ENCODE measurements at regions not wholly inside any gene's neighbourhood (a gene's known extent, or its start where the extent isn't known, plus 50 kb on each side); places are given as distances from the start of the nearest gene placed in this dataset.

GRCh38 chr12:127300753-127301152 lies 966.2 kb upstream of the TMEM132C start:
- DNase-seq: no peak

GRCh38 chr12:127301876-127302275 lies 965.1 kb upstream of the TMEM132C start:
- no peak for DNase-seq

GRCh38 chr12:127304751-127305725 lies 961.9 kb upstream of the TMEM132C start:
- no peak for DNase-seq

- no peak for DNase-seq
Measured at GRCh38 chr12:127306604-127307215, 960.3 kb upstream of the TMEM132C start.

GRCh38 chr12:127307528-127307927 lies 959.4 kb upstream of the TMEM132C start:
- no peak for DNase-seq

- no peak for DNase-seq
Measured at GRCh38 chr12:127308148-127308547, 958.8 kb upstream of the TMEM132C start.

GRCh38 chr12:127310548-127310947 lies 956.4 kb upstream of the TMEM132C start:
- no peak for DNase-seq

- no peak for DNase-seq
Measured at GRCh38 chr12:127311720-127312364, 955.1 kb upstream of the TMEM132C start.

- no peak for DNase-seq
Measured at GRCh38 chr12:127324681-127325080, 942.3 kb upstream of the TMEM132C start.

GRCh38 chr12:127327986-127328385 lies 939.0 kb upstream of the TMEM132C start:
- DNase-seq: no peak

GRCh38 chr12:127328867-127329266 lies 938.1 kb upstream of the TMEM132C start:
- no peak for DNase-seq

GRCh38 chr12:127334365-127334764 lies 932.6 kb upstream of the TMEM132C start:
- DNase-seq: no peak

GRCh38 chr12:127334912-127335644 lies 931.9 kb upstream of the TMEM132C start:
- no peak for DNase-seq

- DNase-seq: no peak
Measured at GRCh38 chr12:127336416-127336815, 930.6 kb upstream of the TMEM132C start.

GRCh38 chr12:127339065-127339464 lies 927.9 kb upstream of the TMEM132C start:
- no peak for DNase-seq

- DNase-seq: no peak
Measured at GRCh38 chr12:127340381-127340780, 926.6 kb upstream of the TMEM132C start.

- no peak for DNase-seq
Measured at GRCh38 chr12:127342861-127343260, 924.1 kb upstream of the TMEM132C start.

- no peak for DNase-seq
Measured at GRCh38 chr12:127343940-127344339, 923.0 kb upstream of the TMEM132C start.

- no peak for DNase-seq
Measured at GRCh38 chr12:127351481-127352010, 915.4 kb upstream of the TMEM132C start.

- no peak for DNase-seq
Measured at GRCh38 chr12:127355061-127355841, 911.7 kb upstream of the TMEM132C start.

- DNase-seq: no peak
Measured at GRCh38 chr12:127358888-127359287, 908.1 kb upstream of the TMEM132C start.

- no peak for DNase-seq
Measured at GRCh38 chr12:127360580-127360979, 906.4 kb upstream of the TMEM132C start.
